H1 (cell line): ENCODE measurements at regions not wholly inside any gene's neighbourhood (a gene's known extent, or its start where the extent isn't known, plus 50 kb on each side); places are given as distances from the start of the nearest gene placed in this dataset.

Experiments
- CTCF ChIA-PET: fragments of 300-600 bp; sonication (Branson Sonifier 250); formaldehyde crosslinking; loops from one replicate; lab custom pipeline; 2021; ENCODE audit not compliant: partially characterized antibody; lab: Charles Lee
- POLR2A ChIA-PET: fragments of 300-600 bp; sonication (Branson Sonifier 250); formaldehyde crosslinking; loops from one replicate; lab custom pipeline; 2021; ENCODE audit warnings: inconsistent platforms; ENCODE audit not compliant: partially characterized antibody; lab: Charles Lee
- DNase-seq, 2 experiments: peaks; one replicate each; pipeline versions ENCODE4 v3.0.0 to v3.0.0-alpha.2; 2010 to 2022; ENCODE audit warnings: low spot score in 2 of 2, low read depth in 1 of 2, mixed read lengths in 1 of 2
- FAIRE-seq: peaks from 2 replicates; lab custom pipeline; 2011; peaks lifted over from hg19 to GRCh38; lab: Jason Lieb, UNC
- H2AFZ ChIP-seq: 2 replicates; pipeline ENCODE4 v1.8.1; 2012; ENCODE audit warnings: low read length, inconsistent platforms
- H2AK5ac ChIP-seq: 2 replicates; pipeline ENCODE4 v1.6.1; 2013; ENCODE audit warnings: low read depth, low read length
- H2BK120ac ChIP-seq: replicated peaks from 2 replicates; pipeline ENCODE3; 2013; ENCODE audit warnings: low read depth, low read length, inconsistent platforms
- H2BK12ac ChIP-seq: 2 replicates; pipeline ENCODE4 v1.6.1; 2013; ENCODE audit warnings: low read depth, low read length
- H2BK15ac ChIP-seq: 2 replicates; pipeline ENCODE4 v1.6.1; 2013; ENCODE audit warnings: low read length
- H2BK20ac ChIP-seq: 2 replicates; pipeline ENCODE4 v1.6.1; 2013; ENCODE audit warnings: low read length
- H2BK5ac ChIP-seq: 2 replicates; pipeline ENCODE4 v1.6.1; 2013; ENCODE audit warnings: low read depth, low read length
- H3K14ac ChIP-seq: 2 replicates; pipeline ENCODE4 v1.6.1; 2013; ENCODE audit warnings: inconsistent platforms; ENCODE audit not compliant: insufficient read length
- H3K18ac ChIP-seq: 2 replicates; pipeline ENCODE4 v1.6.1; 2013; ENCODE audit warnings: low read length; ENCODE audit errors: extremely low read depth
- H3K23ac ChIP-seq: 2 replicates; pipeline ENCODE4 v1.6.1; 2013; ENCODE audit warnings: inconsistent platforms; ENCODE audit not compliant: insufficient read length
- H3K23me2 ChIP-seq: 2 replicates; pipeline ENCODE4 v1.6.1; 2013; ENCODE audit warnings: low read depth, low read length
- H3K27ac ChIP-seq: 2 replicates; pipeline ENCODE4 v1.6.1; 2011; ENCODE audit warnings: low read depth, low read length, inconsistent platforms
- H3K27me3 ChIP-seq, 4 experiments: replicated peaks in 1 of 4; 1 replicate in 1 of 4; 2 replicates in 3 of 4; pipeline versions ENCODE4 v1.6.1 to v1.8.1; 2011 to 2013; ENCODE audit warnings: low read length in 3 of 4, mild to moderate bottlenecking in 3 of 4, inconsistent platforms in 2 of 4, mixed read lengths in 2 of 4, moderate library complexity in 1 of 4; ENCODE audit not compliant: control insufficient read depth in 3 of 4, insufficient read depth in 3 of 4; ENCODE audit errors: extremely low read depth in 1 of 4
- H3K36me3 ChIP-seq, 4 experiments: 2 replicates each; pipeline versions ENCODE4 v1.6.1 to v1.8.1; 2011 to 2013; ENCODE audit warnings: mild to moderate bottlenecking in 4 of 4, low read length in 3 of 4, moderate library complexity in 2 of 4, control low read depth in 1 of 4, inconsistent platforms in 1 of 4; ENCODE audit not compliant: insufficient read depth in 4 of 4, control insufficient read depth in 2 of 4
- H3K4ac ChIP-seq: replicated peaks from 2 replicates; pipeline ENCODE3; 2013; ENCODE audit warnings: low read length, low read depth, mixed read lengths, inconsistent platforms; ENCODE audit not compliant: insufficient read length
- H3K4me1 ChIP-seq, 4 experiments: replicated peaks in 1 of 4; 1 replicate in 1 of 4; 2 replicates in 3 of 4; pipeline versions ENCODE4 v1.6.1 to v1.8.1; 2011 to 2013; ENCODE audit warnings: low read length in 3 of 4, inconsistent platforms in 2 of 4, mixed read lengths in 1 of 4; ENCODE audit not compliant: insufficient read depth in 4 of 4, control insufficient read depth in 3 of 4
- H3K4me2 ChIP-seq, 2 experiments: 2 replicates each; pipeline versions ENCODE4 v1.6.1 to v1.8.1; 2011 to 2013; ENCODE audit warnings: low read depth in 2 of 2, low read length in 2 of 2, control low read depth in 1 of 2, inconsistent platforms in 1 of 2, mild to moderate bottlenecking in 1 of 2; ENCODE audit not compliant: insufficient read depth in 1 of 2
- H3K4me3 ChIP-seq, 4 experiments: fragments of 200-600, 300-600 bp in 1 of 4; sonication (generic), shearing (Covaris generic), sonication (Bioruptor Twin) in 1 of 4; 2 replicates each; pipeline versions ENCODE4 v1.5.1 to v1.8.1; 2011 to 2016; ENCODE audit warnings: low read length in 4 of 4, low read depth in 3 of 4, control low read depth in 2 of 4, inconsistent platforms in 2 of 4, mild to moderate bottlenecking in 2 of 4, mixed read lengths in 1 of 4, moderate library complexity in 1 of 4; ENCODE audit not compliant: insufficient read depth in 2 of 4; ENCODE audit errors: extremely low read depth in 1 of 4
- H3K56ac ChIP-seq: replicated peaks from 2 replicates; pipeline ENCODE3; 2013; ENCODE audit warnings: low read depth, mild to moderate bottlenecking, mixed read lengths, low read length, inconsistent platforms; ENCODE audit not compliant: insufficient read length
- H3K79me1 ChIP-seq: 2 replicates; pipeline ENCODE4 v1.6.1; 2013; ENCODE audit warnings: low read depth, low read length, control low read depth
- H3K79me2 ChIP-seq, 2 experiments: 2 replicates each; pipeline versions ENCODE4 v1.6.1 to v1.8.1; 2012 to 2013; ENCODE audit warnings: low read length in 2 of 2, mild to moderate bottlenecking in 2 of 2, inconsistent platforms in 1 of 2; ENCODE audit not compliant: insufficient read depth in 2 of 2, control insufficient read depth in 1 of 2
- H3K9ac ChIP-seq, 4 experiments: replicated peaks in 1 of 4; 1 replicate in 1 of 4; 2 replicates in 3 of 4; pipeline versions ENCODE4 v1.6.1 to v1.8.1; 2011 to 2013; ENCODE audit warnings: low read depth in 3 of 4, low read length in 3 of 4, control low read depth in 2 of 4, mild to moderate bottlenecking in 2 of 4, moderate library complexity in 2 of 4, inconsistent platforms in 1 of 4; ENCODE audit errors: extremely low read depth in 1 of 4
- H3K9me3 ChIP-seq, 2 experiments: 2 replicates each; pipeline versions ENCODE4 v1.6.1 to v1.8.1; 2012 to 2013; ENCODE audit warnings: mild to moderate bottlenecking in 2 of 2, moderate library complexity in 2 of 2, control low read depth in 1 of 2, inconsistent platforms in 1 of 2, low read depth in 1 of 2, low read length in 1 of 2, mixed read lengths in 1 of 2; ENCODE audit not compliant: insufficient read depth in 2 of 2
- H4K20me1 ChIP-seq, 2 experiments: replicated peaks in 1 of 2; 2 replicates each; pipeline versions ENCODE3 to v1.8.1; 2011 to 2013; ENCODE audit warnings: inconsistent platforms in 2 of 2, low read length in 2 of 2, mild to moderate bottlenecking in 1 of 2; ENCODE audit not compliant: insufficient read depth in 2 of 2, control insufficient read depth in 1 of 2
- H4K5ac ChIP-seq: 2 replicates; pipeline ENCODE4 v1.6.1; 2013; ENCODE audit warnings: low read length, low read depth, mixed read lengths, inconsistent platforms; ENCODE audit not compliant: insufficient read length
- H4K8ac ChIP-seq: 2 replicates; pipeline ENCODE4 v1.8.0; 2013; ENCODE audit warnings: mild to moderate bottlenecking, moderate library complexity, low read length, inconsistent platforms; ENCODE audit not compliant: insufficient read depth; ENCODE audit errors: extremely low read depth
- H4K91ac ChIP-seq: replicated peaks from 2 replicates; pipeline ENCODE3; 2013; ENCODE audit warnings: low read length, mixed read lengths, inconsistent platforms; ENCODE audit not compliant: insufficient read length
- CREB1 ChIP-seq: IDR thresholded peaks from 2 replicates; pipeline ENCODE4 v1.6.1; 2012; ENCODE audit warnings: inconsistent platforms
- EZH2 ChIP-seq: fragments of 200-600 bp; sonication (generic); IDR thresholded peaks from 2 replicates; pipeline ENCODE4 v1.7.1; 2012; ENCODE audit warnings: low read depth, mild to moderate bottlenecking, moderate library complexity, low read length, inconsistent platforms; ENCODE audit not compliant: severe bottlenecking
- HDAC2 ChIP-seq, 2 experiments: fragments of 300-600 bp in 1 of 2; sonication (generic) in 1 of 2; IDR thresholded peaks; 2 replicates each; pipeline ENCODE4 v1.6.1; 2011 to 2012; ENCODE audit warnings: low read depth in 2 of 2, low read length in 2 of 2, mild to moderate bottlenecking in 2 of 2, moderate library complexity in 2 of 2, borderline replicate concordance in 1 of 2, inconsistent platforms in 1 of 2
- KDM4A ChIP-seq: IDR thresholded peaks from one replicate; pipeline ENCODE4 v1.7.1; 2012; ENCODE audit warnings: low read depth, mild to moderate bottlenecking, moderate library complexity, low read length, inconsistent platforms; ENCODE audit not compliant: severe bottlenecking
- MAFK ChIP-seq: IDR thresholded peaks from 2 replicates; pipeline ENCODE4 v1.6.1; 2012; ENCODE audit warnings: low read depth, mild to moderate bottlenecking, improper control_type of control experiment, low read length
- NRF1 ChIP-seq: IDR thresholded peaks from 2 replicates; pipeline ENCODE4 v1.6.1; 2011; ENCODE audit warnings: mild to moderate bottlenecking, low read depth, low read length, improper control_type of control experiment
- SAP30 ChIP-seq: fragments of 300-600 bp; sonication (generic); IDR thresholded peaks from 2 replicates; pipeline ENCODE4 v1.7.1; 2012; ENCODE audit warnings: low read length, moderate library complexity, mild to moderate bottlenecking, inconsistent platforms; ENCODE audit not compliant: insufficient read depth, insufficient replicate concordance
- SP4 ChIP-seq: IDR thresholded peaks from 2 replicates; pipeline ENCODE4 v1.6.1; 2012; ENCODE audit warnings: low read length, inconsistent platforms
- TAF7 ChIP-seq: optimal IDR thresholded peaks from 2 replicates; pipeline ENCODE3; 2011; ENCODE audit warnings: low read depth, mild to moderate bottlenecking, inconsistent platforms, low read length, moderate library complexity, borderline replicate concordance
- TCF12 ChIP-seq: IDR thresholded peaks from 2 replicates; pipeline ENCODE4 v1.6.1; 2011; ENCODE audit warnings: low read depth, mild to moderate bottlenecking, low read length
- WGBS, 2 experiments: shearing (Covaris generic) in 1 of 2; methylation state at CpG; one replicate each; pipeline versions ENCODE4 v1.1.6 to v1.1.7; 2013 to 2015; ENCODE audit warnings: low lambda C conversion rate in 2 of 2, mixed read lengths in 2 of 2, inconsistent platforms in 1 of 2, low coverage in 1 of 2, missing lambda C conversion rate in 1 of 2; ENCODE audit not compliant: insufficient replicate concordance in 2 of 2, insufficient coverage in 1 of 2, insufficient read length in 1 of 2; ENCODE audit errors: extremely low coverage in 1 of 2, missing lambda C conversion rate in 1 of 2; 5-methylcytosine and 5-hydroxymethylcytosine counted together
- TF ChIP-seq, protein P1 (sequence below): IDR thresholded peaks from 2 replicates; pipeline ENCODE4 v1.6.1; 2012; ENCODE audit warnings: inconsistent platforms
- TF ChIP-seq, protein P2 (sequence below): IDR thresholded peaks from 2 replicates; pipeline ENCODE4 v1.6.1; 2012; ENCODE audit warnings: inconsistent platforms

DNA sequence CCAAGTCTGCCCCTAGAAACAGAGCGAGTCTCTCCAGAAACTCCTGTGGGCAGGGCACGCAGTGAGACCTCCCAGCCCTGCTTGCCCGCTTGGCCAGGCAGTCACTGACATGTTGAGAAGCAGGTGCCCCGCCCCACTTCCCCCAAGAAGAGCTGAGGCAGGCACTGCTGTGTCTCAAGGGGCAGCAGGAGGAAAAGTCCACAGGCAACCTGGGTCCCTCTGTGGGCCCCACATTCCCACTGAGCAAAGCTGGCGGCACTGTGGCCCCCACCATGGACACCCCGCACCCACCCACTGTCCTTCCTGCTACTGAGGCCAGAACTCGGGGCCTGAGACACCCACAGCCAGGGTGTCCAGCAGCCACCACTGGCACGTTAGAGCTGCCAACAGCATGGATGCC, 137.3 kb upstream of the NKX1-1 start:
- Histone ChIP-seq H3K4me1 (no peaks in the 10 kb centered on the region; a peak in 2 of 7 replicates), H2BK120ac (no peak overlapping the region), H3K36me3 (no peaks in the 10 kb centered on the region), H3K23me2 (no peaks in the 10 kb centered on the region), H2BK15ac (no peak overlapping the region), H3K27me3 (peaks cover 0 to 2% (median under 1%) of the 10 kb centered on the region in 4 experiments; a peak in 2 of 7 replicates), H3K79me2 (no peaks in the 10 kb centered on the region), H2BK20ac (no peak overlapping the region), H3K27ac (no peak overlapping the region), H3K56ac (no peak overlapping the region), H4K91ac (peak overlapping the region; percentile 40), H3K4me3 (no peak overlapping the region), H3K79me1 (no peaks in the 10 kb centered on the region), H3K4me2 (no peak overlapping the region), H4K5ac (no peak overlapping the region), H3K23ac (no peak overlapping the region), H2AFZ (no peak overlapping the region), H2AK5ac (no peak overlapping the region), H3K4ac (no peak overlapping the region), H2BK12ac (no peak overlapping the region), H3K14ac (no peak overlapping the region), H3K9ac (no peak overlapping the region), H3K9me3 (no peaks in the 10 kb centered on the region), H4K8ac (no peak overlapping the region; the same call in 1 of the 2 replicates), H3K18ac (no peak overlapping the region), H2BK5ac (no peak overlapping the region; the same call in 1 of the 2 replicates), H4K20me1 (peaks cover 0 to 2% of the 10 kb centered on the region in 2 experiments)
- TF ChIP-seq, protein P1, sequence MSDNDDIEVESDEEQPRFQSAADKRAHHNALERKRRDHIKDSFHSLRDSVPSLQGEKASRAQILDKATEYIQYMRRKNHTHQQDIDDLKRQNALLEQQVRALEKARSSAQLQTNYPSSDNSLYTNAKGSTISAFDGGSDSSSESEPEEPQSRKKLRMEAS = no peak
- TF ChIP-seq, protein P2, sequence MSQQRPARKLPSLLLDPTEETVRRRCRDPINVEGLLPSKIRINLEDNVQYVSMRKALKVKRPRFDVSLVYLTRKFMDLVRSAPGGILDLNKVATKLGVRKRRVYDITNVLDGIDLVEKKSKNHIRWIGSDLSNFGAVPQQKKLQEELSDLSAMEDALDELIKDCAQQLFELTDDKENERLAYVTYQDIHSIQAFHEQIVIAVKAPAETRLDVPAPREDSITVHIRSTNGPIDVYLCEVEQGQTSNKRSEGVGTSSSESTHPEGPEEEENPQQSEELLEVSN = no peak
- TF ChIP-seq NRF1 = no peak
- TF ChIP-seq KDM4A = no peak
- no peak for TF ChIP-seq TCF12
- TF ChIP-seq TAF7 = no peak
- no peak for TF ChIP-seq MAFK
- no peak for TF ChIP-seq HDAC2 (IDR thresholded peaks at IDR 0.05; ENCODE audit: borderline replicate concordance in 1 of 2, low read depth in 2 of 2, low read length in 2 of 2)
- no peak for TF ChIP-seq EZH2
- no peak for TF ChIP-seq CREB1
- no peak for TF ChIP-seq SAP30
- no peak for TF ChIP-seq SP4
- CTCF ChIA-PET = interaction anchor here (0.7 to 1.8 kb wide), 3 partner anchors 49 to 141 kb away, joined by 3 to 4 read pairs (median 3); no protein-coding TSS in a partner anchor
- FAIRE-seq = no peak
- DNase-seq = no peak
- POLR2A ChIA-PET = interaction anchor here (0.6 kb wide), 1 partner anchor 27 kb away, joined by 3 read pairs; no protein-coding TSS in a partner anchor
- WGBS, 2 experiments = 86% methylated on average over 8 of the region's 8 CpGs; no CpG with 5 or more reads in 1 of the 2 experiments
